HG03432 (cell line): ENCODE measurements at regions not wholly inside any gene's neighbourhood (a gene's known extent, or its start where the extent isn't known, plus 50 kb on each side); places are given as distances from the start of the nearest gene placed in this dataset.

Experiments
- ATAC-seq: cut with Tn5 transposase; IDR thresholded peaks from one replicate; pipeline ENCODE4 v1.9.1; 2021; ENCODE audit warnings: mild to moderate bottlenecking, moderate library complexity; ENCODE audit not compliant: unreplicated experiment

DNA sequence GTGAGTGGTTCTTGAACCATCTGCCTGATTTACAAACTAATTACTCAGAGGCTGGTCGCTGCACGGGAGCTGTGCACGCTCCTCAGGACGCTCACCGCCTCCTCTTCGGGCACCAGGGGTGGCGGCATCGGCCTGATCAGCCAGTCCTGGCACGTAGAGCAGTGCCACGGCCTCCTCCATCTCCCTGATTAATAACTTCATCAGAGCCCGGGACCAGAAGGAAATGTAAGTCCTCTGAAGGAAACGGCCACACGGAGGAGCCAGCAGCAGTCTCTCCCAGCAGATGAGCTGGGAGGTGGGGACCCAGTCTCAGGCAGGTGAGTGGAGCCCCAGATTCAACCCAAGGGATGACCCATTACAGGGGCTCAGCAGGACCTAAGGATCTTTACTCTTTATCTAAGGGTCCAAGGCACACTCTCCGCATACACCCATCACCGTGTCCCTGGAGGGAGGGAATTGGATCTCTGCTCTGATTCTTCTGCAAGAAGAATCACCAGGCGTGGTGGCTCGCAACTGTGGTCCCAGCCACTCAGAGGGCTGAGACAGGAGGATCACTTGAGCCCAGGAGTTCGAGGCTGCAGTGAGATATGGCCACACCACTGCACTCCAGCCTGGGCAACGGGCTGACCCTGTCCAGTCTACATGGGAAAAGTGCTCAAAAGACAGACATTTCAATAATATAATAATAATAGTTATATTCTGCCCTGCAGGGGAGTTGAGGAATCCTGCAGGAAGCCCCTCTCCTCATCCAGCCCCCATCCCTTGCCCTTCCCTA, 366.5 kb downstream of the SEC14L1 start:
- no peak for ATAC-seq

DNA sequence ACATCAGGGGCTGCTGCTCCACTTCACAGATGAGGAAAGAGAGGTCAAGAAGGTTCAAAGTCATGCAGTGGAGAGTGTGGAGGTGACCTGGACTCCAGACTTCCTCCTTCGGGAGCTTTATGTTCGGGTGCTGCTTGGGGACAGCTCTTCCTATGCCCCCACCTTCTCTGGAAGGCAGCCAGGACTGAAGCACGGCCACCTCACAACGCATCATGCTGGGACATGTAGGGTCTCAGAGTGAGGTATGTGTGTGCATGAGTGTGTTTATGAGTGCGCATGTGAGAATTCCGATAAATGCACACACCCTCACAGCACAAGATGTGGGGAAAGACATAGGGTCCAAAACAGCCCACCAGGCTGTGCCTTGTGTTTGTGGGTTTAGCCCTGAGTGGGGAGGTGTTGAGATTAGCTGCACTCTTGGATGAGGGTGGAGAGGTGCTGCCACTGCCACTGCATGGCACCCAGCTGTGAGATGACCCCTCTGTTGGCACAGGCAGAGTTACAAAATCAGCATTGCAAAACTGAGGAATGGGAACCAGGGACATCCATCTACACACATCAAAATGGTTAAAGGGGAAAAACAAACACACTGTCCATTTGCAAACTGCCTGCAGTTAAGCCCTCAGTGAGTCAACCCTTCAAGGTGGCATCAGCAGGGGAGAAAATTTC, 367.4 kb downstream of the SEC14L1 start:
- ATAC-seq = no peak

DNA sequence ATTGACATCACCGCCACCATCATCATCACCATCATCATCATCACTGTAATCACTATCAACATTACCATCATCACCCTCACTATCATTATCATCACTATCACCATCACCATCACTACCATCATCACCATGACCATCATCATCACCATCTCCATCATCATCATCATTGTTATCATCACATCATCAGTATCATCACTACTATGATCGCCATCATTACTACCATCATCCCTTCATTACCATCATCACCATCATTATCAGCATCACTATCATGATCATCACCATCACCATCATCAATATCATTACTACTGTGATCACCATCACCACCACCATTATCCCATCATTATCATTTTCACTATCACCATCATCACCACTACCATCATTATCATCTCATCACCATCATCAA, 368.3 kb downstream of the SEC14L1 start:
- ATAC-seq = no peak

DNA sequence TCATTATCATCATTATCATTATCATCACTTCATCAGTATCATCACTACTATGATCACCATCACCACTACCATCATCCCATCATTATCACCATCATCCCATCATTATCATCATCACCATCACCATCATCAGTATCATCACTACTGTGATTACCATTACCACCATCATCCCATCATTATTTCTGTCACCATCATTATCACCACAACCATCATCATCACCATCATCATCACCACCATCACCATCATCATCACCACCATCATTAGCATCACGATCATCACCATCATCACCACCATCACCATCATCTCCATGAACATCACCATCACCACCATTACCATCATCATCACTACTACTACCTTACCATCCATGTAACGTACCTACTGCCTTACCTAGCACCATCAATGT, 368.8 kb downstream of the SEC14L1 start:
- no peak for ATAC-seq

DNA sequence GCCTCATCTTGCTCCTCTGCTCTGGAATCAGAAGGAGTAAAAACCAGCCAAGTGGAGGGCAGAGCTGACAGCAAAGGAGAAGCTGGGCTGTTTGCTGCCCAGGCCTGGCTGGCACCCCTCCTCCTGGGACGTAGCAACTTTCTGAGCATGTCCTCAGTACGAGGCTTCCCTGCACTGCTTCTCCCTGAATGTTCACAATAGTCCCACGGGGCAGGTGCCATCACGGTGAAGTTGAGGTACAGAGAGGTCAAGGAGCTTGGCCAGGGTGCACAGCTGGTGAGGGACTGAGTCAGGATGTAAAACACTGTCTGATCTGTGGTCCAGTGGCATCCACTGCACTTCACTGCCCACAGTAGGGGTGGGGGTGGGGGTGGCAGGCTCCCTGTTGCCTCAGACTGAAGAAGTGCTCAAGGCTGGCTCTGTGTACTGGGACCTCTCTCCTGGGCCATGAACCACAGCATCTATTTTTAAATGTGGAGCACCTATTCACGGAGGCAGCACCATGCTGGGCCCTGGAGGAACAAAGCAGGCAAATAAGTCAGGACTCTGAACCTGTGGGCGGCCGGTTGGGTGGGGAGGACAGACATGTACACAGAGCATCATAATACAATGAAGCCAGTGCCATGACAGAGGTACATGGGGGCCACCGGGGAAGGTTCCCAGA, 369.5 kb downstream of the SEC14L1 start:
- ATAC-seq = no peak

DNA sequence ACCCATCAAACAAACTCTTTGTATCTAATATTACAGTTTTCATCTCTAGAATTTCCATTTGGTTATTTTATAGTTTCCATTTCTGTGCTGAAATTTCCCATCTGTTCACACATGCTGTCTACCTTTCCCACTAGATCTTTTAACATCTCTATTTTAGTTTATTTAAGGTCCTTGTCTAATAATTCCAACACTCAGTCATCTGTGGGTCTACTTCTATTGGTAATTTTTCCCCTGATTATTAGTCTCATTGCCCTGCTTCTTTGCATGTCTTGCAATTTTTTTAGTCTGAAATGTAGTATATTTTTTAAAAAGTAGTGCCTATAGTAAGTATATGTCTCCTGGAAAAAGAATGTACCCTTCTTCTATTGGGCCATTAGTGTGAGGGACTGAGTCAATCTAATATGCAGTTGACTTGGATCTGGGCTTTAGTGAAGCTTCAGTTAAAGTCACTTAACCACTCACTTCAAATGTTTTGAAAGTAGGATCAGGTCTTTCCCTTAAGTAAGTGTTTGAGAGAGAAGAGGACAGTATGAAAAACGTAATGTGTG, 370.8 kb downstream of the SEC14L1 start:
- ATAC-seq = no peak

DNA sequence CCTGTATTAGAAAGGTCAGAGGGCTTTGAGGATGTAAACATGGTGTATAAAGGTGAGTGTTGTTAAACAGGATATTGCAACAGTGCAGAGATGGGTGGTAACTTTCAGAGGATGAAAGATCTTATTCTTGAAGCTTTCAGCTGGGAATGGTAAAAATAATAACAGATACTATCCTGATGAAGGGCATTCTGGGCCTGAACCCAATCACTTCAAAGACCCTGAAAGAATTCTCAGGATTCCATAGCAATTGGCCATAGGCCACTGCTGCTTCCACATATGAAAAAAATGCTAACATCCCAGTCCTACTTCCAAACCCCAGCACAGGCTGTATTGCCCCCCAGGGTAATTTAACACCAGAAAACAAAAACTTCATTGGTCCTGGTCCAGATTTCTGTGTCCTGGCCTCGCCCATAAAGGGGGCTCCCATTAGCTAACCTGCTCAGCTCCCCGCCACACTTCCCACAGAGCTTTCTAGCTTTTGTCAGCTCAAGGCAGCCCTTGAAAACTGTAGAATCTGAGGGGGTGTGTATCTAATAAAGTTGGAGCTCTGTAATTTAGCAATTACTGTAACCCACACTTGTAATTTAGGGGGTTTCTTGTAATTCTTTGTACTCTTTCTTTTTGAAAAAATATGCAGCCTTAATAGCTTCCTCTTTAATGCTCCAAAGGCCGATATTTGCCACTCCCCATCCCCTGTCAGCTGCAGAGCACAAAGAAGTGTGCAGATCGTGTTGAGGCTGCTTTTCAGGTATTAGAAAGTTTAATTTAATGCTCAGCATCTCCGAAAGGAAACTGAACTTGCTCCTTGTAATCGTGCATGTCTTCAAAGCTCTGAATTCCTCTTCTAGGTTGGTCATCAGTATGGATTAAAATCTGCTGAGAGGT, 371.5 kb downstream of the SEC14L1 start:
- ATAC-seq = no peak

DNA sequence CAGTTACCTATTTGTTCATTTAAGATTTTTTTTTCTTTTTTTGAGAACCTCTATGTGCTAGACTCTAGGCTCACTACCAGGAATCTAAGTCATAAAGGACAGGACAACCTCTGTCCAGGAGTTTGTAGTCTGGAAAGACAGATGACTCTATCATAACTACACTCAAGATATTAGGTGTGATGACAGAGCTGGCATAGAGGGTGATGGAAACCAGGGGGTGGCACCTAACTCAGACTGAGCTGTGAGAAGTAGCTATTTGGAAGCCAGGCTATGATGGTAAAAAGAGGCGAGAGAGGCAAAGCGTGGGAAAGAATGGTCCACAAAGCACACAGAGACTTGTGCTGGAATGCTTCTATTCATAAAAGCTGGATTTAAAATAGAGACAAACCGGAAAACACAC, 372.3 kb downstream of the SEC14L1 start:
- no peak for ATAC-seq

DNA sequence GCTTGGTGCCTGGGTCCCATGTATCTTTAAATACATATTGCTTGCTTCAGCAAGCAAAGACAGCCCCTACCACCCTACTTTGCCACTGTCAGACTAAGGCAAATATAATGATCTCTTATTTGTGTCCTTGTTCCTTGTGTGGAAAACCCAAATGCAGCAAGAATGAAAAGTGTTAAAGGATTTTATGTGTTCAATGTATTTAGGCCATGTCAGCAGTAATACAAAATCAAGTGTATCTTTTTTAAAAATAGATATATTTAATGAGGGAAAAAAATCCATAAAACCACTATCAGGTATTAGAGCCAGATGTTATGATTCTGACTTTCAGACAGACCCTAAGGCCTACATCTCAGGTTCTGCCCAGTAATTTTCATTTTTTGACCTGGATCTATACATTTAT, 374.5 kb downstream of the SEC14L1 start:
- no peak for ATAC-seq

DNA sequence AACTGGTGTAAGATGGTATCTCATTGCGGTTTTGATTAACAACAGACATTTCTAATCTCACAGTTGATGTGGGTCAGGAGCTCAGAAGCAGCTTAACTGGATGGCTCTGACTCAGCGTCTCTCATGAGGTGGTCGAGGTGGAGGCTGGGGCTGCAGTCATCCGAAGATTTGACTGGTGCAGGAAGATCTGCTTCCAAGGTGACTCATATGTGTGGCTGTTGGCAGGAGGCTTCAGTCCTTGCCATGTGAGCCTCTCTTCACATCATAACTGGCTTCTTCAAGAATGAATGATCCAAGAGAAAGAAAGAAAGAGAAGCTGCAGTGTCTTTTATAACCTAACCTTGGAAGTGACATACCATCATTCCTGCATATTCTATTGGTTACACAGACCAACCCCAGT, 376.1 kb downstream of the SEC14L1 start:
- no peak for ATAC-seq

DNA sequence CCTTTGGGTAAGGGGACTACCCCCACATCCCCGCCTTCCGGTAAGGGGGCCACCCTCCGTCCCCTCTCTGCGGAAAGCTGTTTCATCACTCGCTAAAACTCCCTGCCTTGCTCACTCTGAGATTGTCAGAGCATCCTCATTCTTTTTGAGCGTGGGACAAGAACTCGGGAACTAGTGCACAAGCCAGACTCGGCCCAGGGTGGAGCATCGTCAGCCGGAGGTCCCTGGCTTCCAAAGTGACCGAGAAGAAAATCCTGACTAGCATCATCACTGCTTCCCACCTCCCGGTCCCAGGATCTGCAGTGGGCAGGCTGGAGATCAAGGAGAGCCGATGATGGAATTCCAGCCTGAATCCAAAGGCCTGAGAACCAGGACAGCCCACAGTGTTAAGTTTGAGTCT, 380.3 kb downstream of the SEC14L1 start:
- ATAC-seq = no peak

DNA sequence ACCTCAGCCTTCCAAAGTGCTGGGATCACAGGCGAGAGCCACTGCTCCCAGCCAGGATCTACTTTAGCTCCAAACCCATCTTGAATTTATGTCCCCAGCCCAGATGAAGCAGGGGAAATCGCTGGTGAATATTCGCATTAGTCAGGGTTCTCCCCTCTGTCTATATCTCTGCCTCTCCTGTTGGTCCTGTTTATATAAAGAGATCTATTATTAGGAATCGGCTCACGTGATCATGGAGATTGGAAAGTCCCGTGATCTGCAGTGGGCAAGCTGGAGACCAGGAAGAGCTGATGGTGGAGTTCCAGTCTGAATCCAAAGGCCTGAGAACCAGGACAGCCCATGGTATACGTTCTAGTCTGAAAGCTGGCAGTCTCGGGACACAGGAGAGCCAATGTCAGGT, 382.8 kb downstream of the SEC14L1 start:
- no peak for ATAC-seq

DNA sequence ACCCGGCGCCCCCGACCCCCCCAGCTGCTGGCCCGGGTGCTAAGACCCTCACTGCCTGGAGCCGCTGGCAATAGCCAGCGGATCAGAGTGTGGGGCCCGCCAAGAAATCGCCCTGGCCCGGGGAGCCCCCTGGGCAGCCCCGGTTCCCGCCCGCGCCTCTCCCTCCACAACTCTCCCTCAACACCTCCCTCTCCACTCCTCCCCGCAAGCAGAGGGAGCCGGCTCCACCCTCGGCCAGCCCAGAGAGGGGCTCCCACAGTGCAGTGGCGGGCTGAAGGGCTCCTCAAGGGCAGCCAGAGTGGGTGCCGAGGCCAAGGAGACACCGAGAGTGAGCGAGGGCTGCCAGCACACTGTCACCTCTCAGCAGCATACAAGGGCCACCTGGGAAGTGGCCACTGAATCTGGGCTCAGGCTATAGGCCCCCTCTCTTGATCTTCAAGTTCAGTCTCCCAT, 385.5 kb downstream of the SEC14L1 start:
- no peak for ATAC-seq

DNA sequence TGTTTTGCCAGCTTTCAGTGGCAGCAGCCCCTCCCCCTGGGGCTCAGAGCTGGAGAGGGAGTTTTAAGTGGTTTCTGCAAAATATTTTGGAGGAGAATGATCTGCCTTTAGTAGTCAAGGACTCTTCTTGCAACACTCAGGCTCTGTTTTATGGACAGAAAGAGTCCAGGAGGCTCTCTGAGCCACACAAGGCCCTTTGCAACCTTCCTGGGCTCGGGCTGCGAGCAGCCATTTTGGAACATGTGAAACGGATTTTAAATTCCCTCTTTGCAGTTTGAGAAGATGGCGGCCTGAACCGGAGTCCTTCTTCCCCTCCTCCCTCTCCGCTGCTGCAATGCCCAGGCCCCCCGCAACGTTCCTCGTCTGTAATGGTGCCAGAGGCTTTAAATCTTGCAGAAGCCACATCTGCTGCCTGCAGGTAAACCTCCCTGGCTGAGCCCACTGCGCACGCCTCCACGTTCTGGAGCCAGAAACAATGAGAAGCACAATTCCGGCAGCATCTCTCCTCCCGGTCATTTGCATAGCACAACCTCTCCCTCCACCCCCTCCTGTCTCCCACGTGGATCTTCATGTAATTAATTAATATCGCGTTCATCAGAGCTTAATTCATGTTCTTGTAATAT, 386.1 kb downstream of the SEC14L1 start:
- ATAC-seq = no peak

DNA sequence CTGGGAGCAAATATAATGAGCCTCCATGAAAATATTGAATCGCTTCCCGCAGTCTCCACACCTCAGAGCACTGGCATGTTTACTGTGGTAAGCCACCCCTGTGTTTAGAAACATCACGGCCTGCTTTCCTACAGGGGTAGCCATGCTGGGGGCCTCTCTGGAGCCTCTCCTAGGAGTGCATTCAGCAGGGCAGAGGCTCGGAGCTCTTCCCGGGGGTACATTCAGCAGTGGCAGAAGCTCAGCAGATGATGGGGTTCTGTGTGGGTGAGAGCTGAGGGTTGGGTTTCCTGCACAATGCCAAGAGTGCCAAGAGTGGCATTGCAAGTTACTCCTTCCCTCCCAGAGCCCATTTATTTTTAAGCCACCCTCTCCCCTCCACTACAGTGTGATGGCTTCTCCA, 386.6 kb downstream of the SEC14L1 start:
- no peak for ATAC-seq

DNA sequence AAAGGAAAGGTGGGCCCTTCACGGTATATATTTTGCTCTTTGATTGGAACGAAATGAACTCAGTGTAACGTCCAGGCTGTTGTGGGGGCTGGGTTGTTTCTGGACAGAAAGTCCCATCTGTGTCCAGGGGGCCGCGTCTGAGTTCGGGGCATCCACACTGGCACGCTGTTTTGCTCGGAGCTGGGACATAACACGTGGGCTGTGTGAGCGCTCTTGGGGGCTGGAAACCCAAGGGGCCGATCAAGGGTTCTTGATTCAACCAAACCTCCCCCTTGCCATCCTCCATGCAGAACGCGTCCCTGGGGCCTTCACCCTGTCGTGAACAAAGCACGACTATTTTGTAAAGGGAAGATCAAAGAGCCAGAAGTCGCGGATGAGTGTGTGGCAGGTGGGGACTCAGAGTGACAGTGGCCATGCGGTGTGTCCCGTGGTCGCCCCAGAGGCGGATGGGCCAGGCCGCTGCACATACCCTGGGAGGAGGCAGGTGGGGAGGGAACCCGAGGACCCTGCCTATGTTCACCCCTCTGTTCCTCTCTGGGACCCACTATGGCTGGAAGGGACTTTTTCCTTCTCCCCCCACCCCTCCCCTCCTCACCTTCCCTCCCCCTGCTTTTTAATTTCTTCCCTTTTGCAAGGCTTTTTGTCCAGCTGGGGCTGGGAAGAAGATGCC, 387.2 kb downstream of the SEC14L1 start:
- ATAC-seq = no peak

DNA sequence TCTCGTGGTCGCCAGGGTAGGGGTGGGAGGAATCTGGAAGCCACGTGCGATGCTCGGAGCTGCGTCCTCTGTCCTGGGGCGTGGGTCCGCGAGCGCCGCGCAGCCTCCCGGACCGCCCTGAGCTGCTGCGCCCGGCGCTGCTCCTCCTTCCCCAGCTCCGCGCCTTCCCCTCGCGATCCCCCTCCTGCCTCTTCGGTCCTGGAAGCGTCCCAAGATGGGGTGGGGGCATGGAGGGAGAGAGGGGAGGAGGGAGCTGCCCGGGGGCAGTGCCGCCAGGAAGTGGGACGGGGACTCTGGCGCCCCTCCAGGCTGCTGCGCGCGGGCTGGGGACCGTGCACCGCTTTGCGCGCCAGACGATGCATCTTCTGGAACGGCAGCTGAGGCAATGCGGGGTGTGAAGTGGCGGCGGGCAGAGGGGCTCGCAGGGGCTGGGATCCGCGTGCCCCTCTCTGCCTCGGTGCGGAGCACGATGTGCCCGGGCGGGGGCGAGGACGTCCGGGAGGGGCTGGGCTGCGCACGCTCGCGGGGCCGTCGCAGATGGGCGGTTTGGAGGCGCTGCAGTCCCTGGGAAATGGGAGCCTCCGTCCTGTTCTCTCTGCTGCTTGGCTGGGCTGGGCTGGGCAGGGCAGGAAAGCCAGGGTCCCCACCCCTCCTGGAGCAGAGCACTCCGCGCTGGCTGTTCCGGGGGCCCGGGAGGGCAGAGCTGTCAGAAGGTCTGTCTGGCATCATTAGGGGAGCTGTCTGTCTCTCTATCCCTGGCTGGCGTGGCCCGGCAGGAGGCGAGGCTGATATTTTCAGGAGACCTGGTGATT, 388.0 kb downstream of the SEC14L1 start:
- ATAC-seq = no peak

DNA sequence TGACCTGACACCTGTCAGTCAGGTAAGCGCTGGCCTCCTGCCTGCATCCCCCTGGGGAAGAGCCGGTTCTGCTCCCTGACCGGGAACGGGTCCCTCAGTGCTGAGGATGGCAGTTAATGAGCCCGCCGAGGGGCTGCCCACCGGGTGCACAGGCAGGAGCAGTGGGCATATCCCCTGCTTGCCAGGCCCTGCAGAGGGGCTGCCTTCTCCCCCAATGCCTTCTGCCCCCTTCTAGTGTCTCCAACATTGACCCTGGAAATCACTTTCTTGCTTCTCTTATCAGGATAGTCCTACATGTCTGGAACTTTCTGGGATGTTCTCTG, 388.5 kb downstream of the SEC14L1 start:
- no peak for ATAC-seq

DNA sequence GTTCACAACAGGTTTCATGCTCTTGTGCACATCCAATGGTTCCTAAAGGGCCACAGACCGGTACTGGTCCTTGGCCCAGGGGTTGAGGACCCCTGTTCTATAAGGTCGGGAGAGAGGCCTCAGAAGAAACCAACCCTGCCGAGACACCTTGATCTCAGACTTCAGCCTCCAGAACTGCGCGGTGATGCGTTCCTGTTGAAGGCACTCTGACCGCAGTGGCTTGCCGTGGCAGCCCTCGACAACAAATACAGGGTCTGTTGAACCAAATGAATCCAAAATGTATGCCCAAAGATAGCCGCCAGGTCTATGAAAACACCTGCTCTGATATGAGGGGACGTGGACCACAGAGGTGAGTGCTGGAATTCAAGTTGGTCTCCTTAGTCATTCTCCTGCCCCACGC, 389.8 kb downstream of the SEC14L1 start:
- no peak for ATAC-seq
